Neuron (in vitro differentiated cells): ENCODE measurements at regions not wholly inside any gene's neighbourhood (a gene's known extent, or its start where the extent isn't known, plus 50 kb on each side); places are given as distances from the start of the nearest gene placed in this dataset.

Experiments used
- H2AFZ ChIP-seq: one replicate; pipeline ENCODE4 v1.6.1; 2013; ENCODE audit warnings: low read depth, mild to moderate bottlenecking, inconsistent platforms, low read length, moderate library complexity
- H3K27me3 ChIP-seq: one replicate; pipeline ENCODE4 v1.6.1; 2013; ENCODE audit warnings: low read length; ENCODE audit not compliant: insufficient read depth
- H3K36me3 ChIP-seq: one replicate; pipeline ENCODE4 v1.6.1; 2013; ENCODE audit warnings: low read length; ENCODE audit not compliant: insufficient read depth
- H3K4me1 ChIP-seq: one replicate; pipeline ENCODE4 v1.6.1; 2013; ENCODE audit warnings: low read length; ENCODE audit not compliant: insufficient read depth
- H3K4me3 ChIP-seq: 2 replicates; pipeline ENCODE4 v1.5.1; 2013; ENCODE audit warnings: mild to moderate bottlenecking, low read length, moderate library complexity
- H3K9me3 ChIP-seq: one replicate; pipeline ENCODE4 v1.6.1; 2013; ENCODE audit warnings: low read length

- H3K36me3 ChIP-seq: no peaks in the 10 kb centered on the region
- no peaks in the 10 kb centered on the region for H3K9me3 ChIP-seq
- no peaks in the 10 kb centered on the region for H3K4me1 ChIP-seq
- H3K4me3 ChIP-seq: no peak overlapping the region
- H3K27me3 ChIP-seq: peaks cover 39% of the 10 kb centered on the region
- H2AFZ ChIP-seq: no peak overlapping the region
Measured at GRCh38 chr4:185071236-185071811, 53.0 kb downstream of the HELT start.

- Histone ChIP-seq H3K36me3 (no peaks in the 10 kb centered on the region), H3K9me3 (no peaks in the 10 kb centered on the region), H3K4me1 (no peaks in the 10 kb centered on the region), H3K27me3 (peaks cover 51% of the 10 kb centered on the region), H2AFZ (no peak overlapping the region), H3K4me3 (no peak overlapping the region)
Measured at GRCh38 chr4:185079271-185079905, 61.1 kb downstream of the HELT start.

GRCh38 chr4:185080545-185080944, 62.3 kb downstream of the HELT start:
- H3K27me3 ChIP-seq: peaks cover 44% of the 10 kb centered on the region
- H3K4me3 ChIP-seq: no peak overlapping the region

GRCh38 chr4:185082561-185082960, 60.5 kb upstream of the SLC25A4 start:
- Histone ChIP-seq H3K36me3 (no peaks in the 10 kb centered on the region), H3K27me3 (peaks cover 46% of the 10 kb centered on the region), H3K4me3 (no peak overlapping the region), H3K4me1 (no peaks in the 10 kb centered on the region), H2AFZ (no peak overlapping the region), H3K9me3 (no peaks in the 10 kb centered on the region)

More at GRCh38 chr4:185080545-185080944, 62.3 kb downstream of the HELT start:
- no peaks in the 10 kb centered on the region for H3K36me3 ChIP-seq
- no peaks in the 10 kb centered on the region for H3K4me1 ChIP-seq
- no peaks in the 10 kb centered on the region for H3K9me3 ChIP-seq
- no peak overlapping the region for H2AFZ ChIP-seq

- Histone ChIP-seq H3K4me3 (no peak overlapping the region), H3K27me3 (peaks cover 34% of the 10 kb centered on the region)
Measured at GRCh38 chr4:185086053-185086452, 57.0 kb upstream of the SLC25A4 start.

GRCh38 chr4:185088899-185089298, 54.2 kb upstream of the SLC25A4 start:
- no peak overlapping the region for H3K4me3 ChIP-seq
- no peaks in the 10 kb centered on the region for H3K9me3 ChIP-seq
- H2AFZ ChIP-seq: no peak overlapping the region
- H3K27me3 ChIP-seq: peaks cover 29% of the 10 kb centered on the region
- no peaks in the 10 kb centered on the region for H3K36me3 ChIP-seq
- H3K4me1 ChIP-seq: peaks cover 9% of the 10 kb centered on the region

More at GRCh38 chr4:185086053-185086452, 57.0 kb upstream of the SLC25A4 start:
- H3K36me3 ChIP-seq: no peaks in the 10 kb centered on the region
- H2AFZ ChIP-seq: no peak overlapping the region
- H3K4me1 ChIP-seq: peaks cover 9% of the 10 kb centered on the region
- no peaks in the 10 kb centered on the region for H3K9me3 ChIP-seq

GRCh38 chr4:185090592-185090991, 52.5 kb upstream of the SLC25A4 start:
- Histone ChIP-seq H2AFZ (no peak overlapping the region), H3K9me3 (no peaks in the 10 kb centered on the region), H3K4me1 (peaks cover 9% of the 10 kb centered on the region), H3K4me3 (no peak overlapping the region), H3K27me3 (peaks cover 34% of the 10 kb centered on the region), H3K36me3 (no peaks in the 10 kb centered on the region)

- H3K4me3 ChIP-seq: no peak overlapping the region
- H3K36me3 ChIP-seq: no peaks in the 10 kb centered on the region
- H2AFZ ChIP-seq: no peak overlapping the region
- peaks cover 26% of the 10 kb centered on the region for H3K27me3 ChIP-seq
- peaks cover 9% of the 10 kb centered on the region for H3K4me1 ChIP-seq
- no peaks in the 10 kb centered on the region for H3K9me3 ChIP-seq
Measured at GRCh38 chr4:185092535-185093197, 50.4 kb upstream of the SLC25A4 start.
